ENCODE measurements at regions not wholly inside any gene's neighbourhood (a gene's known extent, or its start where the extent isn't known, plus 50 kb on each side); places are given as distances from the start of the nearest gene placed in this dataset.

DNA sequence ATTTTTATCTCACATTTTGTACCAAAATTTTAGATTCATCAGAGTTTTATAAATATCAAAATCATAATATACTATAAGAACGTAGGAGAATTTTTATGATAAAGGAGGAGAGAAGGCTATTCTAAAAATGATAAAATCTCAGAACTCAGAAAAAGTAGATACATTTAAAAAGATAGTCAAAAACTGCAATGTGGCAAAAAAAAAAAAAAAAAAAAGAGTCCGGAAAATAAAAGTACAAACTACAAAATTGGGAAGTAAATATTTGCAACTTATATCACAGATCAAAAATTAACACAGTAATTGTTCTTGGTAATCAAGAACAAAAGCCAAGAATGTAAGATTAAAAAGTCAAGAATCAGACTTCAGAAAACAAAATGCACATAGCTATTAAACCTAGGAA lies 332.1 kb downstream of the MCTP2 start:
- no peak for TF ChIP-seq CTCF (IDR thresholded peaks at IDR 0.05; ENCODE audit: unreplicated experiment)
- Mint-ChIP-seq H3K27ac (ENCODE audit: low read depth, unreplicated experiment) (no peak overlapping the region), H3K36me3 (ENCODE audit: insufficient read depth, unreplicated experiment) (no peaks in the 10 kb centered on the region), H3K4me1 (ENCODE audit: insufficient read depth, unreplicated experiment) (no peaks in the 10 kb centered on the region), H3K9me3 (ENCODE audit: unreplicated experiment) (no peaks in the 10 kb centered on the region), H3K27me3 (ENCODE audit: insufficient read depth, unreplicated experiment) (no peaks in the 10 kb centered on the region), H3K4me3 (ENCODE audit: unreplicated experiment) (no peak overlapping the region)
- ChIA-PET CTCF (no interaction called here), POLR2A (no interaction called here)
- no peak for DNase-seq (ENCODE audit: unreplicated experiment)
- intact Hi-C loops (cut with micrococcal nuclease), result no loop called here
- BruUV-seq (replicated peaks), result no TSS peak

- ChIA-PET CTCF (interaction anchor here (0.5 to 2.3 kb wide), 11 partner anchors 8 to 1179 kb away, joined by 3 to 6 read pairs (median 3); no protein-coding TSS in a partner anchor), POLR2A (no interaction called here)
- Mint-ChIP-seq H3K9me3 (ENCODE audit: unreplicated experiment) (no peaks in the 10 kb centered on the region), H3K36me3 (ENCODE audit: insufficient read depth, unreplicated experiment) (no peaks in the 10 kb centered on the region), H3K27me3 (ENCODE audit: insufficient read depth, unreplicated experiment) (no peaks in the 10 kb centered on the region), H3K4me1 (ENCODE audit: insufficient read depth, unreplicated experiment) (peaks cover 5% of the 10 kb centered on the region), H3K4me3 (ENCODE audit: unreplicated experiment) (no peak overlapping the region), H3K27ac (ENCODE audit: low read depth, unreplicated experiment) (no peak overlapping the region)
- peak; percentile 58 for TF ChIP-seq CTCF (IDR thresholded peaks at IDR 0.05; ENCODE audit: unreplicated experiment)
- peak; percentile 72 for DNase-seq (ENCODE audit: unreplicated experiment)
- intact Hi-C loops (cut with micrococcal nuclease), result loop anchor here (1.0 kb wide), 3 partner anchors 164 to 413 kb away; no protein-coding TSS in a partner anchor
- BruUV-seq (replicated peaks), result no TSS peak
Measured at GRCh38 chr15:94576889-94577533, 345.6 kb downstream of the MCTP2 start.

GRCh38 chr15:94579286-94579685 lies 347.9 kb downstream of the MCTP2 start:
- CTCF ChIA-PET, result interaction anchor here (1.3 to 1.7 kb wide), 2 partner anchors 10 to 13 kb away, joined by 3 to 4 read pairs; no protein-coding TSS in a partner anchor
- H3K4me3 Mint-ChIP-seq (ENCODE audit: unreplicated experiment), result no peak overlapping the region
- no peak for TF ChIP-seq CTCF (IDR thresholded peaks at IDR 0.05; ENCODE audit: unreplicated experiment)
- POLR2A ChIA-PET, result no interaction called here
- no peak for DNase-seq (ENCODE audit: unreplicated experiment)
- no peak overlapping the region for H3K27ac Mint-ChIP-seq (ENCODE audit: low read depth, unreplicated experiment)
- no peaks in the 10 kb centered on the region for H3K9me3 Mint-ChIP-seq (ENCODE audit: unreplicated experiment)
- intact Hi-C loops (cut with micrococcal nuclease), result no loop called here
- BruUV-seq (replicated peaks), result no TSS peak
- peaks cover 5% of the 10 kb centered on the region for H3K4me1 Mint-ChIP-seq (ENCODE audit: insufficient read depth, unreplicated experiment)
- no peaks in the 10 kb centered on the region for H3K27me3 Mint-ChIP-seq (ENCODE audit: insufficient read depth, unreplicated experiment)
- no peaks in the 10 kb centered on the region for H3K36me3 Mint-ChIP-seq (ENCODE audit: insufficient read depth, unreplicated experiment)

DNA sequence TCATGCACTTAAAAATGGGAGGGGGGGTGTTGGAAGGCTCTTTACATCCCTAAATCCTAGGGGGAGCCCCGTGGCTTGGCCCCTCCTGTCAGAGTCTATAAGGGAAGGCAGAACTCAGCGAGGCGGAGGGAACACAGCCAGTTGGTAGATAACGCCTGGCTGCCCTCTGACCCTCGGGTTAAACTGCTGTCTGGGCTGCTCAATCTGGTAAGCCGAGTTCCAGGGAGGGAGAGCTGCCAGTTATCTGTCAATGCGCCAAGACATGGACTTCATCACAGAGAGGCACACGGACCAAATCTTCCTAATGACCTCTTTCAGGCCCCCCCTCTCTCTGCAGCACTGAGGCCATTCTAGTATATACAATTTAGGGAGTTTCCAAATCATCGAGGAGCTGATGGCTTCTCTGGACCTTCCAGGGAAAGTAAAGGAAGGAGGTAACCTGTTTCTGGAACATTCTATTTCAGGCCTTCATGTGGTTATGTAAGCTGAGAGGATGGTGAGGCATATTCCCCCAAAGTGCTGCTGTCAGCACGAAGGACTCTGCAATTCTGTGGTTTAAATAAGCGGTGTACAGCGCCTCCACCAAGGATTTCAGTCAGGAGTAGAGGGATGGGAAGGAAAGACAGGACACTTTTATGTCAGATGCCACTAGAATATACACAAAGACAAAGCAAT lies 349.0 kb downstream of the MCTP2 start:
- intact Hi-C loops (cut with micrococcal nuclease), result loop anchor here (5.0 kb wide), 1 partner anchor 447 kb away; no protein-coding TSS in a partner anchor
- CTCF ChIA-PET, result interaction anchor here (1.3 to 3.2 kb wide), 3 partner anchors 9 to 444 kb away, joined by 3 to 20 read pairs (median 11); no protein-coding TSS in a partner anchor

More for the DNA sequence above, 349.0 kb downstream of the MCTP2 start:
- no peak overlapping the region for H3K27ac Mint-ChIP-seq (ENCODE audit: low read depth, unreplicated experiment)
- no TSS peak for BruUV-seq (replicated peaks)
- POLR2A ChIA-PET, result no interaction called here
- H3K36me3 Mint-ChIP-seq (ENCODE audit: insufficient read depth, unreplicated experiment), result no peaks in the 10 kb centered on the region
- no peaks in the 10 kb centered on the region for H3K27me3 Mint-ChIP-seq (ENCODE audit: insufficient read depth, unreplicated experiment)
- DNase-seq (ENCODE audit: unreplicated experiment), result no peak
- TF ChIP-seq CTCF (IDR thresholded peaks at IDR 0.05; ENCODE audit: unreplicated experiment), result no peak
- peaks cover 5% of the 10 kb centered on the region for H3K4me1 Mint-ChIP-seq (ENCODE audit: insufficient read depth, unreplicated experiment)
- H3K9me3 Mint-ChIP-seq (ENCODE audit: unreplicated experiment), result no peaks in the 10 kb centered on the region
- H3K4me3 Mint-ChIP-seq (ENCODE audit: unreplicated experiment), result no peak overlapping the region

All from MCF 10A (cell line).